Smooth muscle cell (in vitro differentiated cells): ENCODE measurements at regions not wholly inside any gene's neighbourhood (a gene's known extent, or its start where the extent isn't known, plus 50 kb on each side); places are given as distances from the start of the nearest gene placed in this dataset.

Experiments used
- DNase-seq: peaks from one replicate; lab custom pipeline; 2025; ENCODE audit not compliant: unreplicated experiment; lab: John Stamatoyannopoulos, UW
- H2AFZ ChIP-seq: fragments of 200-600 bp; sonication (generic); 2 replicates; pipeline ENCODE4 v1.6.0; 2016; ENCODE audit warnings: antibody characterized with exemption, low read depth, mild to moderate bottlenecking
- H3F3A ChIP-seq: fragments of 200-600 bp; sonication (generic); 2 replicates; pipeline ENCODE4 v1.6.0; 2017; ENCODE audit warnings: antibody characterized with exemption, low read depth
- H3K27ac ChIP-seq: fragments of 200-600 bp; sonication (generic); 2 replicates; pipeline ENCODE4 v1.5.1; 2016; ENCODE audit warnings: low read depth, mild to moderate bottlenecking
- H3K27me3 ChIP-seq: fragments of 200-600 bp; sonication (generic); 2 replicates; pipeline ENCODE4 v1.6.1; 2016; ENCODE audit warnings: low read depth, mild to moderate bottlenecking
- H3K36me3 ChIP-seq: fragments of 200-600 bp; sonication (generic); 2 replicates; pipeline ENCODE4 v1.5.1; 2016; ENCODE audit warnings: low read depth
- H3K4me1 ChIP-seq: fragments of 200-600 bp; sonication (generic); 2 replicates; pipeline ENCODE4 v1.5.1; 2016; ENCODE audit warnings: low read depth
- H3K4me2 ChIP-seq: fragments of 200-600 bp; sonication (generic); 2 replicates; pipeline ENCODE4 v1.6.0; 2016; ENCODE audit warnings: mild to moderate bottlenecking
- H3K4me3 ChIP-seq: fragments of 200-600 bp; sonication (generic); 2 replicates; pipeline ENCODE4 v1.5.1; 2016; ENCODE audit warnings: mild to moderate bottlenecking
- H3K79me2 ChIP-seq: fragments of 200-600 bp; sonication (generic); 2 replicates; pipeline ENCODE4 v1.6.0; 2016; ENCODE audit warnings: low read depth, mild to moderate bottlenecking
- H3K9ac ChIP-seq: fragments of 200-600 bp; sonication (generic); 2 replicates; pipeline ENCODE4 v1.6.0; 2016; ENCODE audit warnings: low read depth
- H3K9me3 ChIP-seq: fragments of 200-600 bp; sonication (generic); replicated peaks from 2 replicates; pipeline ENCODE4 v1.5.1; 2016; ENCODE audit warnings: low read depth
- H4K20me1 ChIP-seq: fragments of 200-600 bp; sonication (generic); 2 replicates; pipeline ENCODE4 v1.6.0; 2016; ENCODE audit warnings: low read depth
- WGBS: methylation state at CpG from one replicate; pipeline ENCODE4 v1.1.7; 2016; ENCODE audit warnings: low lambda C conversion rate; 5-methylcytosine and 5-hydroxymethylcytosine counted together
- TF ChIP-seq, protein P1 (sequence below): fragments of 200-600 bp; sonication (generic); IDR thresholded peaks from 2 replicates; pipeline ENCODE4 v1.5.1; 2017; ENCODE audit warnings: borderline replicate concordance, mild to moderate bottlenecking, antibody characterized with exemption; ENCODE audit not compliant: insufficient read depth, poor library complexity, severe bottlenecking

DNA sequence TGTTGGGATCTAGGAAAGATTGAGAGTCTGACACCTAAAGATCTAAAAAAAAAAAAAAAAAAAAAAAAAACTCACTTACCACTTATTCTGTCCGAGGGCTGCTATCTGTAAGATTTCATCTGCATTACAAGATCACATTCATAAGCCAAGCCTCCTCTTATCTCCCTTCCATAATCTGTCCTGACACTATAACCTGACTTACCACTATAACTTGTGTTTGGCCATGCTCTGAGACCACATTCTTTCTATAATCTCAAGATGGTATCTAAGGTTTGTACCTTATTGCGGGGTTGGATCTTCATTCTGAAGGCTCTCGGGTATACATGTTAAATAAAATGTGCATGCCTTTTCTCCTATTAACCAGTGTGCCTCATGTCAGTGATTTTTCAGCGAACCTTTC lies 144.4 kb downstream of the MAGEB17 start:
- H3K4me3 ChIP-seq, result no peak overlapping the region
- no peaks in the 10 kb centered on the region for H3K9me3 ChIP-seq
- H3F3A ChIP-seq, result no peaks in the 10 kb centered on the region
- H3K36me3 ChIP-seq, result no peaks in the 10 kb centered on the region
- no peaks in the 10 kb centered on the region for H3K27me3 ChIP-seq
- TF ChIP-seq, protein P1, sequence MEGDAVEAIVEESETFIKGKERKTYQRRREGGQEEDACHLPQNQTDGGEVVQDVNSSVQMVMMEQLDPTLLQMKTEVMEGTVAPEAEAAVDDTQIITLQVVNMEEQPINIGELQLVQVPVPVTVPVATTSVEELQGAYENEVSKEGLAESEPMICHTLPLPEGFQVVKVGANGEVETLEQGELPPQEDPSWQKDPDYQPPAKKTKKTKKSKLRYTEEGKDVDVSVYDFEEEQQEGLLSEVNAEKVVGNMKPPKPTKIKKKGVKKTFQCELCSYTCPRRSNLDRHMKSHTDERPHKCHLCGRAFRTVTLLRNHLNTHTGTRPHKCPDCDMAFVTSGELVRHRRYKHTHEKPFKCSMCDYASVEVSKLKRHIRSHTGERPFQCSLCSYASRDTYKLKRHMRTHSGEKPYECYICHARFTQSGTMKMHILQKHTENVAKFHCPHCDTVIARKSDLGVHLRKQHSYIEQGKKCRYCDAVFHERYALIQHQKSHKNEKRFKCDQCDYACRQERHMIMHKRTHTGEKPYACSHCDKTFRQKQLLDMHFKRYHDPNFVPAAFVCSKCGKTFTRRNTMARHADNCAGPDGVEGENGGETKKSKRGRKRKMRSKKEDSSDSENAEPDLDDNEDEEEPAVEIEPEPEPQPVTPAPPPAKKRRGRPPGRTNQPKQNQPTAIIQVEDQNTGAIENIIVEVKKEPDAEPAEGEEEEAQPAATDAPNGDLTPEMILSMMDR, result no peak
- no peak for DNase-seq
- H3K27ac ChIP-seq, result no peak overlapping the region
- no peaks in the 10 kb centered on the region for H3K79me2 ChIP-seq
- H3K4me1 ChIP-seq, result no peaks in the 10 kb centered on the region
- H3K4me2 ChIP-seq, result no peak overlapping the region
- no peak overlapping the region for H2AFZ ChIP-seq
- WGBS, result 72% methylated on average over 4 of the region's 4 CpGs
- H4K20me1 ChIP-seq, result no peaks in the 10 kb centered on the region
- H3K9ac ChIP-seq, result no peak overlapping the region

DNA sequence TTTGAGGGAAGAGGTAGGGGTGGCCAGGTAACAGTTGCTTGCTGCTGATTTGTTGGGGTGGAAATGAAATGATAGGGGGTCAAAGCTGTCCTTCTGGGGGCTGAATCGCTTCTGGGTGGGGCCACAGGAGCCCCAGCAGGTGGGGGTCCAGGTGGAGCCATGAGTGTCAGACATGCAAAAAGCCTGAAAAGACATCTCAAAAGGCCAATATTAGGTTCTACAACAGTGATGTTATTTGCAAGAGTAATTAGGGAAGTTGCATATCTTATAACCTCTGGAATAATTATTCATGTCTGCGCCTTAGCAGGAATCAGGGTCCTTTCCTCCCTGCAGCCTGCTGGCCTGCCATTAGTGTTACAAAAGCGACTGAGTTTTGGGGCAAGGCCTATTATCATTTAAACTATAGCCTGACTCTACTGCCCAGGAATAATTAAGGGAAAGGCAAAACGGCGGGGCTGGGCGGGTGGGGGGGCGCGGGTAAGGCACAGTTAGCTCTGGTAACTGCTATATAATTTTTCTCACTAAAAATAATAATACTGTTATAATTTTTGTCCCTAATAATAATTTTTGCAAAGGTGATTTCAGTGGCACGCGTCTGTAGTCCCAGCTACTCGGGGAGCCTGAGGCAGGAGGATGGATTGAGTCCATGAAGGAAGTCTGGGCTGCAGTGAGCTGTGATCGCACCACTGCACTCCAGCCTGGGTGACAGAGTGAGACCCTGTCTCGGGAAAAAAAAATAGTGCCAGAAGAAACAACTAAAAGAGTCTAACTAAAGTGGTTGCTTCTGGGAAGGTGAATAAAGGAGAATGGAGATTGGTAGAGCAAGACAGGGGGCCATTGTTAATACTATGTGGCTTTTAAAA lies 145.7 kb downstream of the MAGEB17 start:
- Histone ChIP-seq H3F3A (no peaks in the 10 kb centered on the region), H3K4me2 (no peak overlapping the region), H4K20me1 (no peaks in the 10 kb centered on the region), H2AFZ (no peak overlapping the region), H3K36me3 (no peaks in the 10 kb centered on the region), H3K4me1 (no peaks in the 10 kb centered on the region), H3K4me3 (no peak overlapping the region), H3K79me2 (no peaks in the 10 kb centered on the region), H3K9me3 (no peaks in the 10 kb centered on the region), H3K27me3 (no peaks in the 10 kb centered on the region), H3K9ac (no peak overlapping the region), H3K27ac (no peak overlapping the region)
- TF ChIP-seq, protein P1, result no peak
- 68% methylated on average over 13 of the region's 13 CpGs for WGBS
- no peak for DNase-seq

DNA sequence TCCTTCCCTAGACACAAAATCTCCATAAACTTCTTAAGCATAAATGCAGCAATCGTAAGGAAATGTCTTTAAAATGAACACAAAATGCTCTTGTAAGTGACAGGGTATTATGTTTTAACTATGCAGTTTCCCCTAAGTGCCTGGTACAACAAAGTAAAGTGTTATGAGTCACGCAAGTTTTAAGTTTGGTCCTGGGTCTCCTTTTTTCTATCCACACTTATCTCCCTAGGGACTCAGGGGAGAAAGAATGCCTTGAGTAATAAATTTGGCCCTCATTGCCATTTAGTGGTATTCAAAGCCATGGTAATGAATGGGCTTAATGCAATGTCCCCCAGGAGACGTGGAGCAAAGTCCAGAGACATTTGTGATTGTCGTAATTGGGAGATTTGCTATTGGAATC lies 149.1 kb downstream of the MAGEB17 start:
- Histone ChIP-seq H3K9me3 (no peaks in the 10 kb centered on the region), H3K79me2 (no peaks in the 10 kb centered on the region), H3K4me3 (no peak overlapping the region), H4K20me1 (no peaks in the 10 kb centered on the region), H3F3A (no peaks in the 10 kb centered on the region), H3K4me1 (no peaks in the 10 kb centered on the region), H2AFZ (no peak overlapping the region), H3K27ac (no peak overlapping the region), H3K27me3 (no peaks in the 10 kb centered on the region), H3K4me2 (no peak overlapping the region), H3K9ac (no peak overlapping the region), H3K36me3 (no peaks in the 10 kb centered on the region)
- TF ChIP-seq, protein P1, result no peak
- DNase-seq, result no peak
- 69% methylated on average over 4 of the region's 4 CpGs for WGBS

DNA sequence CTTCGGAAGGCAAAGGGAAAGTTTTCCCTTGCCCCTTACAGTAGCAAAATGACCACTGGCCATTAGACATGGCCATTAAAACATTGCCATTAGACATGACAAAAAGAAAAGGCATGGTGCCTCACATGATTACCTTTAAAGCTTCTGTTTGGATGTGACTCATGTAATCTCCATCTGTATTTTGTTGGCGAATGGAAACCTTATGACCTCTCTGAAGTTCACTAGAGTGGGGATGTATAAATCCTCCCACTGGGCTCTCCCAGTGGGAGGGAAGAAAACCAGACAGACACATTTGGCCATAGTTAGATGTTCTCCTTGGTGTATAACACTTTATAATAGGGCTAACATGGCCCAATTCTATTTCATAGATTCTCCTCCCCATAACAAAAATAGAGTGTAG lies 152.6 kb downstream of the MAGEB17 start:
- TF ChIP-seq, protein P1, result no peak
- Histone ChIP-seq H3K27me3 (no peaks in the 10 kb centered on the region), H3K4me3 (no peak overlapping the region), H3K36me3 (no peaks in the 10 kb centered on the region), H4K20me1 (no peaks in the 10 kb centered on the region), H3K27ac (no peak overlapping the region), H3K9me3 (no peaks in the 10 kb centered on the region), H2AFZ (no peak overlapping the region), H3K4me1 (no peaks in the 10 kb centered on the region), H3F3A (no peaks in the 10 kb centered on the region), H3K79me2 (no peaks in the 10 kb centered on the region), H3K9ac (no peak overlapping the region), H3K4me2 (no peak overlapping the region)
- DNase-seq, result no peak
- WGBS, result 88% methylated on average over 2 of the region's 2 CpGs
